ENCODE measurements at regions not wholly inside any gene's neighbourhood (a gene's known extent, or its start where the extent isn't known, plus 50 kb on each side); places are given as distances from the start of the nearest gene placed in this dataset.

- TF ChIP-seq REST (IDR thresholded peaks at IDR 0.05; ENCODE audit: insufficient read depth in 1 of 2, low read depth in 2 of 2, low read length in 2 of 2), result no peak
Measured at GRCh38 chr12:116391501-116391900, 114.0 kb upstream of the MED13L start.

DNA sequence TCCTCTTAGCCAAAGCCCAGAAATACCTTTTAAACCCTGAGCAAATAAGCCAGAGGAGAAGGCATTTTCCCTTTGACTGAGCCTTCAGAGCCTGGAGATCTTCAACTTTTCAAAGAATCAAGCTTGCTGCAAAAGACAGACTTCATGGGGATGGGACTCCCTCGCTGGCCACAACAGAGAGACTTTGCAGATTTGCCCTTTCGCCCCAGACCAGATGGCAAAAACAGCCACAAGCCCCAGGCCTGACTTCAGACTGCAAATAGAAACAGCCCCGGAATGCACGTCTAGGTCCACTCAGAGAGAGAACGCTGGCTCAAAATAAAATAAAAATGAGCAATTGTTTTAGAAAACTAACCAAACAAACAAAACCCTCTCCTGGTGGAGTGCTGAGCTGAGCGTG, 114.6 kb upstream of the MED13L start:
- no peak for TF ChIP-seq REST (IDR thresholded peaks at IDR 0.05; ENCODE audit: insufficient read depth in 1 of 2, low read depth in 2 of 2, low read length in 2 of 2)
- TF ChIP-seq TAF1 (IDR thresholded peaks at IDR 0.05; ENCODE audit: borderline replicate concordance, insufficient read depth, low read length), result no peak
- TF ChIP-seq POLR2AphosphoS5 (IDR thresholded peaks at IDR 0.05; ENCODE audit: low read depth, low read length), result no peak
- no peak for TF ChIP-seq FOXP2 (optimal IDR thresholded peaks at IDR 0.05; ENCODE audit: borderline replicate concordance, extremely low read depth, extremely low read length, insufficient read depth)
- TF ChIP-seq SIN3A (IDR thresholded peaks at IDR 0.05; ENCODE audit: borderline replicate concordance, insufficient read depth, low read length), result no peak

GRCh38 chr12:116393255-116393654, 115.8 kb upstream of the MED13L start:
- no peak for TF ChIP-seq SIN3A (IDR thresholded peaks at IDR 0.05; ENCODE audit: borderline replicate concordance, insufficient read depth, low read length)
- TF ChIP-seq POLR2AphosphoS5 (IDR thresholded peaks at IDR 0.05; ENCODE audit: low read depth, low read length), result no peak
- no peak for TF ChIP-seq FOXP2 (optimal IDR thresholded peaks at IDR 0.05; ENCODE audit: borderline replicate concordance, extremely low read depth, extremely low read length, insufficient read depth)
- no peak for TF ChIP-seq TAF1 (IDR thresholded peaks at IDR 0.05; ENCODE audit: borderline replicate concordance, insufficient read depth, low read length)
- no peak for TF ChIP-seq REST (IDR thresholded peaks at IDR 0.05; ENCODE audit: insufficient read depth in 1 of 2, low read depth in 2 of 2, low read length in 2 of 2)

DNA sequence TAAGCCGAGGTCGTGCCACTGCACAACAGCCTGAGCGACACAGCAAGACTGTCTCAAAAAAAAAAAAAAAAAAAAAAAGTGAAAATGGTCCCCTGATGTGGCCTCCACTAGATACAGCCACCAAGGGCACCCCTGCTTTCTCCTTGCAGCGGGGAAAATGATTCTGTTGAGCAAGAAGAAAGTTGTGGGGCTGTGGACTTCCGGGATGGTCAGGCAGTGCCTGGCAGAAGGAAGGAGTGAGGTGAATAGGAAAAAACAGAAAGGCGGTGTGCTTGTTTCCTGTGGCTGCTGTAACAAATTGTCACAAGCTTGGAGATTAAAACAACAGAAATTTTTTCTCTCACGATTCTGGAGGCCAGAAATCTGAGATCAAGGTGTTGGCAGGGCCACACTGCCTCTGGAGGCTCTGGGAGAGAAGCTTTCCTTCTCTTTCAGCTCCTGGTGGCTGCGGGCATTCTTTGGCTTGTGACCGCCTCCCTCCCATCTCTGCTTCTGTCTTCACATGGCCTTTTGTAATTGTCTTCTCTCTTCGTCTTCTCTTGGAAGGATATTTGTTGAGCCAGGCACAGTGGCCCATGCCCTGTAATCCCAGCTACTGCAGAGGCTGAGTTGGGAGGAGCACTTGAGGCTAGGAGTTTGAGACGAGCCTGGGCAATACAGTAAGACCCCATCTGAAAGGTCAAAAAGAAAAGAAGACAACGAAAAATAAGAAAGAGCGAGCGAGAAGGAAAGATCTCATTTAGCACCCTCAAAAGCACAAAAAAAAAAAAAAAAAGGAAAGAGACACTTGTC, 116.6 kb upstream of the MED13L start:
- TF ChIP-seq TAF1 (IDR thresholded peaks at IDR 0.05; ENCODE audit: borderline replicate concordance, insufficient read depth, low read length) (no peak), REST (IDR thresholded peaks at IDR 0.05; ENCODE audit: insufficient read depth in 1 of 2, low read depth in 2 of 2, low read length in 2 of 2) (no peak), FOXP2 (optimal IDR thresholded peaks at IDR 0.05; ENCODE audit: borderline replicate concordance, extremely low read depth, extremely low read length, insufficient read depth) (no peak), SIN3A (IDR thresholded peaks at IDR 0.05; ENCODE audit: borderline replicate concordance, insufficient read depth, low read length) (no peak), POLR2AphosphoS5 (IDR thresholded peaks at IDR 0.05; ENCODE audit: low read depth, low read length) (no peak)

- TF ChIP-seq REST (IDR thresholded peaks at IDR 0.05; ENCODE audit: insufficient read depth in 1 of 2, low read depth in 2 of 2, low read length in 2 of 2) (no peak), TAF1 (IDR thresholded peaks at IDR 0.05; ENCODE audit: borderline replicate concordance, insufficient read depth, low read length) (no peak), FOXP2 (optimal IDR thresholded peaks at IDR 0.05; ENCODE audit: borderline replicate concordance, extremely low read depth, extremely low read length, insufficient read depth) (no peak), SIN3A (IDR thresholded peaks at IDR 0.05; ENCODE audit: borderline replicate concordance, insufficient read depth, low read length) (no peak), POLR2AphosphoS5 (IDR thresholded peaks at IDR 0.05; ENCODE audit: low read depth, low read length) (no peak)
Measured at GRCh38 chr12:116395396-116395795, 117.9 kb upstream of the MED13L start.

Data from PFSK-1 (cell line).